SJCRH30 (cell line): ENCODE measurements at regions not wholly inside any gene's neighbourhood (a gene's known extent, or its start where the extent isn't known, plus 50 kb on each side); places are given as distances from the start of the nearest gene placed in this dataset.

Experiments used
- DNase-seq, 2 experiments: peaks; one replicate each; pipeline ENCODE4 v3.0.0-alpha.2; 2015 to 2020
- H3K27ac ChIP-seq: fragments of 250-450 bp; sonication (Bioruptor Pico); 2 replicates; pipeline ENCODE4 v1.5.1; 2020; ENCODE audit warnings: mild to moderate bottlenecking, moderate library complexity
- H3K27me3 ChIP-seq: fragments of 250-450 bp; sonication (Bioruptor Pico); 2 replicates; pipeline ENCODE4 v1.5.1; 2020; ENCODE audit warnings: mild to moderate bottlenecking, moderate library complexity
- H3K36me3 ChIP-seq: fragments of 250-450 bp; sonication (Bioruptor Pico); 2 replicates; pipeline ENCODE4 v1.5.1; 2020; ENCODE audit warnings: mild to moderate bottlenecking, moderate library complexity
- H3K4me1 ChIP-seq: fragments of 250-450 bp; sonication (Bioruptor Pico); 2 replicates; pipeline ENCODE4 v1.5.1; 2020; ENCODE audit warnings: mild to moderate bottlenecking, moderate library complexity
- H3K4me3 ChIP-seq: fragments of 250-450 bp; sonication (Bioruptor Pico); 2 replicates; pipeline ENCODE4 v1.5.1; 2020; ENCODE audit warnings: mild to moderate bottlenecking, moderate library complexity
- H3K9me3 ChIP-seq: fragments of 250-450 bp; sonication (Bioruptor Pico); replicated peaks from 2 replicates; pipeline ENCODE4 v1.5.1; 2020; ENCODE audit warnings: mild to moderate bottlenecking, moderate library complexity

DNA sequence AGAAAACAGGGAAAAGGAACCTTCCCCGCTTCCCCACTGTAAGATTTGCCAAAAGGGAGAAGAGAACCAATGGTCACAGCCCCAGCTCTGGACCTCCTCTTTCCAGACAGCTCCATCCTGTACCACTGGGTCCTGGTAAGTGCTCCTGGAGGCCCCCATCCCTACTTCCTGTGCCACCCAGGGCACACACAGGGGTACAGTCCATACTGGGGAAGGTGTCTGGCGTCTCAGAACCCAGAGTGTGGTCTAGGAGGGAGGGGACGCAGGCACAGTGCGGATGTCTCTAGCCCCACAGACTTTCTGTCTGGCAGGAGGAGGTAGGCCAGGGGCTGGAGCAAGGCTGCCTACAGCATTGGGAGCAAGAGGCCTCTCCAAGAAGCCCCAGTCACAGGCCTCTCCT lies 213.3 kb upstream of the IGFBP3 start:
- H3K36me3 ChIP-seq: no peaks in the 10 kb centered on the region
- H3K27me3 ChIP-seq: no peaks in the 10 kb centered on the region
- no peak for DNase-seq
- H3K4me3 ChIP-seq: no peak overlapping the region
- H3K9me3 ChIP-seq: no peaks in the 10 kb centered on the region
- H3K27ac ChIP-seq: peak overlapping the region; percentile 37
- H3K4me1 ChIP-seq: peaks cover 44% of the 10 kb centered on the region

DNA sequence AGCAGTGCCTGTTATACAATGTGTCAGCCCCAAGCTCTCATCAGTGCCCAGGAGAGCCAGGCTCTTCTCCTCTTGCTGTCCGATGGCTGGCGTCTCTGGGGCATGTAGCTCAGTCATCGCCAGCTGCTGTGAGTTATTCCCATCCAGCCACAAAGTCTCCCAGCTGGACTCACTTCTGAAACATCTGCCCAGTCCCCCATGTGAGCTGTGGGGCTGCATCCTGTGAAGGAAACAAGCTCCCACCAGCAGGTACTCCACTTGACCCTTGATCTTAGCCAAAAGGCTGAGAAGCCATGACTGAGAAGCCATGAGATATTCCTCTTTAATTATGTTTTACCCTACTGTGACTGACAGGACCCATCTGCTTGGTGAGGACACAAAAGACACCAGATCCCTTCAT lies 212.7 kb upstream of the IGFBP3 start:
- DNase-seq: peak; percentile 69 to 71
- no peaks in the 10 kb centered on the region for H3K9me3 ChIP-seq
- no peak overlapping the region for H3K4me3 ChIP-seq
- no peaks in the 10 kb centered on the region for H3K27me3 ChIP-seq
- H3K27ac ChIP-seq: peak overlapping the region; percentile 37
- H3K4me1 ChIP-seq: peaks cover 38% of the 10 kb centered on the region
- H3K36me3 ChIP-seq: no peaks in the 10 kb centered on the region

DNA sequence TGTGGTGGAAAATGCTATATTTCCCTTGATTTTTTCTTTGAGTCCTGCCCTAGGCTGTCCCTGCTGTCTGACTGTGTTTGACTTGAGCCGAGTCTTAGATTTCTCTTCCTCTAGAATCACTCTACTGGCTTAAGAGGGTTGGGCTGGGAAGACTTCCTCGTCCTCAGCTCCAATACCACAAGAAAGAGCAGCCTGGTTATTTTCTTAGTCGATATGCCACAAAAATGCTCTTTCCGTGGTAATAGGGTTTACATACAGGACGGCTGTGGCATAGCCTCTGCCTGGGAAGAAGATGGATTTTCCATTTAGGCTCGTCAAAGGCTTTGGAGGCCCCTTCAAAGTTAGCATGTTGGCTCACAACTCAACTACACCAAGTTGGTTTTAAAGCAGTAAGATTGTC lies 212.0 kb upstream of the IGFBP3 start:
- no peaks in the 10 kb centered on the region for H3K36me3 ChIP-seq
- no peaks in the 10 kb centered on the region for H3K27me3 ChIP-seq
- peaks cover 32% of the 10 kb centered on the region for H3K4me1 ChIP-seq
- H3K4me3 ChIP-seq: no peak overlapping the region
- H3K27ac ChIP-seq: peak overlapping the region; percentile 37
- no peaks in the 10 kb centered on the region for H3K9me3 ChIP-seq
- peak in 1 of 2 experiments; percentile 49 for DNase-seq

DNA sequence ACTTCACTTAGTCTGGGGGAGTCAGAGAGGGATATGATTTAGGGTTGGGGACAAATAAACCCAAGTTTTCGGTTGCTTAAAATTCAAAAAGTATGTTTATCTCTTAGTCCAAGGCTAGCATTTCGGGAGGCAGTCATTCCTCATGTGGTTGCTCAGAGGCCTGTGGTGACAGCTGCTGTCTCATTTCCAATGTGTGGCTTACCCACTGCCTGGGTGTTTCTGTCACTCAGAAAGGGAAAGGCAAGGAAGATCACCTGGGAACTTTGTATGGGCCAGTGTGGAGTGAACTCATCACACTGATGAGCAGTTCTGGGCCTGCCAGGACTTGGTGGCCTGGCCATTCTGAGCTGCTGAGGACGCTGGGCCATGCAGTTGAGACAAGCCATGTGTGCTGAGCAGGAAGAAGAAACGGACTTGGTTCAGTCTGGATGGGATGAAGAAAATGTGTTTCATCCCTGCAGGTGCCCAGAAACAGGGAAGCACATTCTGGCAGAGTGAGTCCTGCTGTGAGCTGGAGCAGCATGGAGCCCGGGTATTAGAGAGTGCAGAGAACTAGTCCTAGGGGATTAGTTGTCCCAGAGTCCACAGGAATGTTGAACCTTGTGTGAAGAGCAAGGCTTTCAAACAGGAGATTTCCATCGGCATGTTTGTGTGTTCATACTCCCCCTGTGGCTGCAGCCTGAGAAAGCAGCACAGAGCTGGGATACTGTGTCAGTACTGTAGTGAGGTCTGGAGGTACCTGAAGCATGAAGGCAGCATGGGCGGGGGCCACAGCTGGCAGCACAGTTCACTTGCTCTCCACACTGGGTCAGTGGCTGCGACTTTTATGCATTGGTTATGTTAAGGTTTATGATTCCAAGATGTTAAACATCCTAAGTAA lies 211.1 kb upstream of the IGFBP3 start:
- Histone ChIP-seq H3K9me3 (no peaks in the 10 kb centered on the region), H3K27me3 (no peaks in the 10 kb centered on the region), H3K36me3 (no peaks in the 10 kb centered on the region), H3K4me1 (peaks cover 32% of the 10 kb centered on the region), H3K27ac (peak overlapping the region; percentile 23), H3K4me3 (no peak overlapping the region)
- DNase-seq: peak; percentile 44 to 52

DNA sequence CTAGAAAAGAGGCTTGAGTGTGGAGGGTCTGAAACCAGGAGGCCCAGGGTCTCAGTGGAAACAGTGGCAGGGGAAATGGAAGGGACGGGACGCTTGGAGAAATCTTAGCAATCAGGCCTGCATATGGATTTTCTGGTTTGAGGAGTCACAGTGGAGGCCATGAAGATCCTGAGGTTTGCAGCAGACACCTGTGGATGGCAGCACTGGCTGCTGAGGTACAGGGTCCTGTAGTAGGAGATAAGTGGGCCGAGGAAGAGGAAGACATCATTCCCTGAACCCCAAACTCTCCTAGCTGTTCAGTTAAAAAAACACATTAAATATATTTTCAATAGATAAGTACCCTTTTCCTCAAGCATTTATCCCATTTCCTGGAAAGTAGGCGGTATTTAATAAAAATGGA lies 208.8 kb upstream of the IGFBP3 start:
- no peaks in the 10 kb centered on the region for H3K27me3 ChIP-seq
- H3K36me3 ChIP-seq: no peaks in the 10 kb centered on the region
- H3K27ac ChIP-seq: no peak overlapping the region
- H3K9me3 ChIP-seq: no peaks in the 10 kb centered on the region
- peaks cover 32% of the 10 kb centered on the region for H3K4me1 ChIP-seq
- H3K4me3 ChIP-seq: no peak overlapping the region
- DNase-seq: no peak

DNA sequence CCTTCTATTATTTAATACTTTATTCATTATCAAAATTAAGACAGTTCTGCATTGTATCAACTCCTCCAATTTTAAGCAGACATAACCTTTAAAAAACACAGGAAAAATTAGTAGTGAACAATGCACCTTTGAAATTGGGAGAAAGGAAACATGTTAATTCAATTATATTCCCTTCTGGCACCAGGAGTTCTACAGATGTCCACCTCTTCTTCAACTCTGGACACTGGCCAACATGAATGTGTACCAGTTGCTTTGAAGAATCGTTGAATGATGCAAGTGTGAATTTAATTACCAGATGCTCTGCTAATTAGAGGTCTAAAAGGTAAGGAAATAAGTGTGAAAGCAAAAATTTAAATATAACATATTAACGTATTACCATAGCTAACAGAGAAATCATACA lies 206.7 kb upstream of the IGFBP3 start:
- H3K4me3 ChIP-seq: no peak overlapping the region
- H3K9me3 ChIP-seq: no peaks in the 10 kb centered on the region
- H3K27ac ChIP-seq: no peak overlapping the region
- H3K36me3 ChIP-seq: no peaks in the 10 kb centered on the region
- DNase-seq: no peak
- peaks cover 17% of the 10 kb centered on the region for H3K4me1 ChIP-seq
- no peaks in the 10 kb centered on the region for H3K27me3 ChIP-seq

DNA sequence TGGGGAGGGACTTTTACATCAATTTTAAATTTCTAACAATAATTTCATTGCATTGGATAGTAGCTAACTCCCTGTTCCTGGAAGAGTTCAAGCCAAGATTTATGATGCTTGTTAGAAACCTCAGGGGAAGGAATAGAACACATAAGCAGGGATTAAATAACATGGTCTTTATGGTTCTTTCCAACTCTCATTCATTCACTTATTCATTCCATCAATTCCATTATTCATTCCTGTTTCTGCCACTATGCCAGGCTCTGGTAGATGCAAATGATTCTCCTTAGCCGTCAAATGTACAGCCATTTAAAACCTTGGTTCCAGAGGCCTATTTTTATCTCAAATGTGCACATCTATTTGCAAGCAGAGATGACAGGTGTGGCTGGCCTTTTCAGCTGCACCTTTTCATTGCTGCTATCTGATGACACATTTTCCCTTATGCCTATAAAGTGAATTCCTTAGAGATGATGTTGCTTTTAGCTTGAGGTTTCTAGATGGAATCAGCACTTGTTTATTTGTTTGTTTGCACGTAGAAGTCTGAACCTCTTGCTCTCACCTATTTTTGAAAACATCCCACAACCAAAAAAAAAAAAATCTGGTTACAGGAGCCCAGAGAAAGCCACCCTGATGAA lies 205.7 kb upstream of the IGFBP3 start:
- Histone ChIP-seq H3K27ac (no peak overlapping the region), H3K9me3 (no peaks in the 10 kb centered on the region), H3K36me3 (no peaks in the 10 kb centered on the region), H3K4me3 (no peak overlapping the region), H3K4me1 (peaks cover 7% of the 10 kb centered on the region), H3K27me3 (no peaks in the 10 kb centered on the region)
- no peak for DNase-seq

DNA sequence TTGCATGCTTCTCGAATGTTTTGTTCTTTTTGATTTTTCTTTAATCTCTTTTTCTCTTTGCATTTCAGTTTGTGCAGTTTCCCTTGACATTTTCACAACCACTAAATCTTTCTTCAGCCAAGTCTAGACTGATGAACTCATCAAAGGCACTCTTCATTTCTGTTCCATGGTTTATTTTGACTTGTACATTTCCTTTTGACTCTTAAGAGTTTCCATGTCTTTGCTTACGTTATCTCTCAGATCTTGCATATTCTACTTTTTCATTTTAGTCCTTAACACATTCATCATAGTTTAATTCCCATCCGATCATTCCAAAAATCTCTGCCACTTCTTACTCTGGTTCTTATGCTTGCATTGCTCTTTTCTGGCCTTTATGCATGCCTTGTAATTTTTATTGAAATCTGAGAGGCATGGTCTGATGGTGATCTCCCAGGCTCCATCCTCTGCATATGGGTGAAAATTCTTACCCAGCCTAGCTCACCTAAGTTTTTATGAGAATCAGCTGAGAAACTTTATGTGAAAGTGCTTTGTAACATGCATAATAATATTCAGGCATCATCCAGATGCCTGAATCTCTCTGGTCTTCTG lies 202.8 kb upstream of the IGFBP3 start:
- Histone ChIP-seq H3K36me3 (no peaks in the 10 kb centered on the region), H3K27ac (no peak overlapping the region), H3K4me3 (no peak overlapping the region), H3K4me1 (no peaks in the 10 kb centered on the region), H3K9me3 (no peaks in the 10 kb centered on the region), H3K27me3 (no peaks in the 10 kb centered on the region)
- no peak for DNase-seq

DNA sequence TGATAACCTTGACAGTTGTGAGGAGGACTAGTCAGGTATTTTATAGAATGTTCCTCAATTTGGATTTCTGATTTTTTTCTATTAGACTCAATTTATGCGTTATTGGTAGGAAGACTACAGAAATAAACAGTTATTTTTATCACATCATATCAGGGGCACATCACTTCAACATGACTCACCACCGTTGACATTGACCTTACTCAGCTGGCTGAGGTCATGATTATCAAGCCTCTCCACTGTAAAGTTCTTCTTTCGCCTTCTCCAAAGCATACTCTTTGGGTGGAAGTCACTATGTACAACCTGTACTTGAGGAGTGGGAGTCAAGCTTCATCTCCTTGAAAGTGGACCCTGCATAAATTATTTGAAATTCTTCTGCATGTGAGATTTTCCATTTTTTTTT lies 194.3 kb upstream of the IGFBP3 start:
- no peak overlapping the region for H3K4me3 ChIP-seq
- DNase-seq: no peak
- H3K9me3 ChIP-seq: no peaks in the 10 kb centered on the region
- H3K27ac ChIP-seq: no peak overlapping the region
- no peaks in the 10 kb centered on the region for H3K36me3 ChIP-seq
- no peaks in the 10 kb centered on the region for H3K4me1 ChIP-seq
- no peaks in the 10 kb centered on the region; the same call in 1 of the 2 replicates for H3K27me3 ChIP-seq

DNA sequence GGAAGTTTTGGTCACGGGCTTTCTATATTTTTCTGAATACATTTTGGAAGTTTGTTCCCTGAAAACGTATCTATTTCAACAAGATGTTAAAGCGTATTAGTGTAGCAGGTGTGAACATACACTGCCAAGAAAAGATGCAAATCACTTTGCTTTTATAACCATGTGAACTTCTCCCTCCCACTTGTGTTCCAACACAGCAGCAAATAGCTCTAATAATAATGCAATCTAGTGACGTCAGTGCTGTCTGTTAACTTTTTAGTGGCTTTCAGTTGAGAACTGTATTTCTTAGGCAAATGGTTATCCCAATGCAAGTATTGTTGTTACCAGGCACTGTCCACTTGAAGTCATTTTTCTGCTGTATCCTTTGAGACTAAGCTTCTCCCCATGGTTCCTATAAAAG lies 188.4 kb upstream of the IGFBP3 start:
- no peak for DNase-seq
- Histone ChIP-seq H3K4me3 (no peak overlapping the region), H3K27ac (no peak overlapping the region)

DNA sequence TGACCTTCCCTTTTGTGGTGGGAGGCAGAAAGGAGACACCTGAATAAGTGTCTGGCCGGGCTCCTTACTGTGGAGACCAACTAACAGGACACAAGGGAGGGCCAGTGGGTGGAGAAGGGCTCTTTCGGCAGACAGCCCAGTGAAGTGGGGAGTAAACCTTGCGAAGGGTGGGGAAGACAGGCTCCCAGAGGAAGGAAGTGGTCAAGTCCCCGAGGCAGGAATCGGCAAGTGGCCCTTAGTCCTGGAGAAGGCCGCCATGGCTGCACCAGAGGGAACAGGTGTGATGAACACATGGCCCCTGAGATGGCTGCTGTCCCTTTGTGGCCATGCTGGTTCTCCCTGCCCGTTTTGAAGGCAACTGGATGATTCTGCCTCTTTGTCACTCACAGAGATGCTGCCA lies 187.2 kb upstream of the IGFBP3 start:
- Histone ChIP-seq H3K4me3 (no peak overlapping the region), H3K27ac (no peak overlapping the region), H3K27me3 (no peaks in the 10 kb centered on the region; the same call in 1 of the 2 replicates), H3K4me1 (no peaks in the 10 kb centered on the region), H3K9me3 (no peaks in the 10 kb centered on the region), H3K36me3 (no peaks in the 10 kb centered on the region)
- peak in 1 of 2 experiments; percentile 13 for DNase-seq

More for the DNA sequence above, 188.4 kb upstream of the IGFBP3 start:
- no peaks in the 10 kb centered on the region for H3K9me3 ChIP-seq
- no peaks in the 10 kb centered on the region for H3K4me1 ChIP-seq
- H3K36me3 ChIP-seq: no peaks in the 10 kb centered on the region
- no peaks in the 10 kb centered on the region; the same call in 1 of the 2 replicates for H3K27me3 ChIP-seq

DNA sequence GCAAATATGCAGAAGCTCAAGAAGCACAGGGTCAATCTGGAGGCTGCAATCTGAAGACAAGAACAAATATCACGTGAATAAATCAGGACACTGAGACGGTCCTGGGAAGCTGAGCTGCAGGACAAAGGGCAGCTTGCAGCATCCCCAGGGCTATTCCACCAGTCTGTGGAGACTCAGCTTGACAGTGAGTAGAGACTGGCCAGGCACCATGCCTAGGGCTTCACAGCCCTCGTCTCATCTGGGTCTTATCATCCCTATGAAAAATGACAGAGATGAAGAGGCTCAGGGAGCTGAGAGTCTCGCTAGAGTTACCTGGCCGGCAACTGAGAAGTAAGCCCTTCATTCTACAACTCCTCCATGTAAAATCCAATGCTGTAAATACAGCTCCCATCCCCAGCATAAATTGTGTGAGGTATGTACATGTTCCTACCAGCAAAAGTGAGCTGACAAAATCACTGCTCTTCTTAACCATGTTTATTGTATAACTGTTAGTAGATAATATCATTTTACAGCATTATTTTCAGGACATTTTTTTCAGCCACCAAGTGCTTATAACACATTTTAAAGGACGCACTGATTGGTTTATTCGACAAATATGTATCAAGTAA lies 186.6 kb upstream of the IGFBP3 start:
- Histone ChIP-seq H3K9me3 (no peaks in the 10 kb centered on the region), H3K4me3 (no peak overlapping the region)
- no peak for DNase-seq

DNA sequence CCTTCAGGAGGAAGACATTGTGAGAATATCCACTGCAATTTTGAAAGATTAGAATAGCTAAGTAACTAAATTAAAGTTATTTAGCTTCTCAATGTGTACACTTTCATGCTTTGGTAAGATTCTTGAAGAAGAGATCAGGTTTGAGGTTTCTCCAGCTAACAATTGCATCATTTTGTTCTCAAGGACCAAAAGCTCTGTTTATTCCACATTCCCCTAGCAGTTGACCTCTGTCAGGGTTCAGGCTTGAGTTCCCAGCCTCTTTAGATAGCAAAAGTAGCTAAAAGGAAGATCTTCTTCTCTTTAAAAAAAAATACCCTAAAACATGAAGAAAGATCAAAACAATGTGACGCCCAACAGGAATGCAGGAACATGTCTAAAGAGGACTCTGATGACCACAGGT lies 179.4 kb upstream of the IGFBP3 start:
- peaks cover 9% of the 10 kb centered on the region; the same call in 1 of the 2 replicates for H3K4me1 ChIP-seq
- H3K36me3 ChIP-seq: no peaks in the 10 kb centered on the region
- H3K27me3 ChIP-seq: no peaks in the 10 kb centered on the region
- no peak for DNase-seq
- H3K4me3 ChIP-seq: no peak overlapping the region
- H3K27ac ChIP-seq: no peak overlapping the region
- no peaks in the 10 kb centered on the region for H3K9me3 ChIP-seq

More for the DNA sequence above, 186.6 kb upstream of the IGFBP3 start:
- no peaks in the 10 kb centered on the region; the same call in 1 of the 2 replicates for H3K27me3 ChIP-seq
- no peak overlapping the region for H3K27ac ChIP-seq
- no peaks in the 10 kb centered on the region for H3K4me1 ChIP-seq
- H3K36me3 ChIP-seq: no peaks in the 10 kb centered on the region

DNA sequence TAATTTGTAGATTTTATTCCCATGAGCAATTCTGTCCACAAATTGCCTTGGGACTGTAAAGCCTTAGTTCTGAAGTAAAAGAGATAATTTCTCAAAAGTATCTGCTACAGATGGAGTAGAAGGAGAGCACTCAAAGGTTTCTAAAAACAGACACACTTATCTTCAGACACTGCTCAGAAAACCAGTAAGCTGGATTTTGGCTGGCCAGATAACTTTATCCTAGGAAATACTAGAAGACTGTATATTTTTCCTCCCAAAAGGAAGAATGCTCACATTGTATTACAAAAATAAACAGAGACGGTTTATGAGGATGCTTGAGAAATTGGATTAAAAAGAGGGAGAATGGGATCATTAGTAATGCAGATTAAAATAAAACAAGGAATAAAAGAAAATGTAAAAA lies 178.0 kb upstream of the IGFBP3 start:
- Histone ChIP-seq H3K27me3 (no peaks in the 10 kb centered on the region), H3K4me1 (peaks cover 9% of the 10 kb centered on the region; the same call in 1 of the 2 replicates), H3K36me3 (no peaks in the 10 kb centered on the region), H3K27ac (no peak overlapping the region), H3K9me3 (no peaks in the 10 kb centered on the region), H3K4me3 (no peak overlapping the region)
- peak in 1 of 2 experiments; percentile 15 for DNase-seq

DNA sequence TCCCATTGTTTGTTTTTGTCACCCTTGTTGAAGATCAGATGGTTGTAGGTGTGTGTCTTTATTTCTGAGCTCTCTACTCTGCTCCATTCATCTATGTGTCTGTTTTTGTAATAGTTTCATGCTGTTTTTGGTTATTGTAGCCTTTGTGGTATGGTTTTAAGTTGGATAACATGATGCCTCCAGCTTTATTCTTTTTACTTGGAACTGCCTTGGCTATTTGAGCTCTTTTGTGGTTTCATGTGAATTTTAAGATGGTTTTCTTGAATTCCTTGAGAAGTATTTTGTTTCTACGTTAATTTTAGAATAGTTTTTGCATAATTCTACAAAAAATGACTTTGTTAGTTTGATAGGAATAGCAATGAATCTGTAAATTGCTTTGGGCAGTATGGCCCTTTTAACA lies 170.0 kb upstream of the IGFBP3 start:
- Histone ChIP-seq H3K9me3 (no peaks in the 10 kb centered on the region), H3K27me3 (no peaks in the 10 kb centered on the region), H3K4me3 (no peak overlapping the region), H3K4me1 (no peaks in the 10 kb centered on the region), H3K36me3 (no peaks in the 10 kb centered on the region), H3K27ac (no peak overlapping the region)
- no peak for DNase-seq
